D721Med (cell line): ENCODE measurements at regions not wholly inside any gene's neighbourhood (a gene's known extent, or its start where the extent isn't known, plus 50 kb on each side); places are given as distances from the start of the nearest gene placed in this dataset.

Source experiments
- DNase-seq: peaks from one replicate; pipeline ENCODE4 v3.0.0; 2011; ENCODE audit warnings: low spot score; ENCODE audit not compliant: insufficient read length
- FAIRE-seq: peaks from 2 replicates; lab custom pipeline; 2011; peaks lifted over from hg19 to GRCh38; lab: Jason Lieb, UNC
- CTCF ChIP-seq: IDR thresholded peaks from 2 replicates; pipeline ENCODE4 v1.5.1; 2012; ENCODE audit warnings: mild to moderate bottlenecking, control low read depth; ENCODE audit not compliant: insufficient read depth; ENCODE audit errors: missing control alignments

GRCh38 chr12:115623275-115623674 lies 654.2 kb downstream of the MED13L start:
- DNase-seq (no peak), FAIRE-seq (no peak)
- TF ChIP-seq CTCF, result no peak

GRCh38 chr12:115620816-115621215 lies 656.7 kb downstream of the MED13L start:
- DNase-seq (no peak), FAIRE-seq (no peak)
- TF ChIP-seq CTCF, result no peak

- FAIRE-seq, result no peak
- DNase-seq, result no peak
- no peak for TF ChIP-seq CTCF
Observed at GRCh38 chr12:115619889-115620288, 657.6 kb downstream of the MED13L start.

GRCh38 chr12:115619061-115619460 lies 658.4 kb downstream of the MED13L start:
- DNase-seq, result no peak
- FAIRE-seq, result no peak
- no peak for TF ChIP-seq CTCF

- FAIRE-seq, result no peak
- no peak for DNase-seq
- no peak for TF ChIP-seq CTCF
Observed at GRCh38 chr12:115618105-115618504, 659.4 kb downstream of the MED13L start.

GRCh38 chr12:115617391-115617790 lies 660.1 kb downstream of the MED13L start:
- no peak for TF ChIP-seq CTCF
- FAIRE-seq, result no peak
- no peak for DNase-seq

- no peak for TF ChIP-seq CTCF
- no peak for FAIRE-seq
- DNase-seq, result no peak
Observed at GRCh38 chr12:115611477-115611876, 666.0 kb downstream of the MED13L start.
